Fibroblast of the aortic adventitia (primary cell): ENCODE measurements at regions not wholly inside any gene's neighbourhood (a gene's known extent, or its start where the extent isn't known, plus 50 kb on each side); places are given as distances from the start of the nearest gene placed in this dataset.
"Not testable (repeated sequence)": the region's sequence is repeated elsewhere in the genome, so short reads cannot be mapped to it uniquely, and the experiment has no call there.

ENCODE experiments used
- DNase-seq: peaks from one replicate; pipeline ENCODE4 v3.0.0-alpha.2; 2010; ENCODE audit warnings: low read depth
- H3K4me3 ChIP-seq: 2 replicates; pipeline ENCODE4 v1.5.1; 2011; ENCODE audit warnings: low read depth, mild to moderate bottlenecking, control low read depth, low read length, moderate library complexity
- TF ChIP-seq, protein P1 (sequence below): IDR thresholded peaks from 2 replicates; pipeline ENCODE4 v1.5.1; 2011; ENCODE audit warnings: mild to moderate bottlenecking, low read length, control low read depth, inconsistent platforms; ENCODE audit not compliant: insufficient read depth

GRCh38 chr11:57940044-57940756 lies 83.5 kb upstream of the OR9Q1 start:
- DNase-seq = no peak
- TF ChIP-seq, protein P1, sequence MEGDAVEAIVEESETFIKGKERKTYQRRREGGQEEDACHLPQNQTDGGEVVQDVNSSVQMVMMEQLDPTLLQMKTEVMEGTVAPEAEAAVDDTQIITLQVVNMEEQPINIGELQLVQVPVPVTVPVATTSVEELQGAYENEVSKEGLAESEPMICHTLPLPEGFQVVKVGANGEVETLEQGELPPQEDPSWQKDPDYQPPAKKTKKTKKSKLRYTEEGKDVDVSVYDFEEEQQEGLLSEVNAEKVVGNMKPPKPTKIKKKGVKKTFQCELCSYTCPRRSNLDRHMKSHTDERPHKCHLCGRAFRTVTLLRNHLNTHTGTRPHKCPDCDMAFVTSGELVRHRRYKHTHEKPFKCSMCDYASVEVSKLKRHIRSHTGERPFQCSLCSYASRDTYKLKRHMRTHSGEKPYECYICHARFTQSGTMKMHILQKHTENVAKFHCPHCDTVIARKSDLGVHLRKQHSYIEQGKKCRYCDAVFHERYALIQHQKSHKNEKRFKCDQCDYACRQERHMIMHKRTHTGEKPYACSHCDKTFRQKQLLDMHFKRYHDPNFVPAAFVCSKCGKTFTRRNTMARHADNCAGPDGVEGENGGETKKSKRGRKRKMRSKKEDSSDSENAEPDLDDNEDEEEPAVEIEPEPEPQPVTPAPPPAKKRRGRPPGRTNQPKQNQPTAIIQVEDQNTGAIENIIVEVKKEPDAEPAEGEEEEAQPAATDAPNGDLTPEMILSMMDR = no peak
- no peak overlapping the region for H3K4me3 ChIP-seq

DNA sequence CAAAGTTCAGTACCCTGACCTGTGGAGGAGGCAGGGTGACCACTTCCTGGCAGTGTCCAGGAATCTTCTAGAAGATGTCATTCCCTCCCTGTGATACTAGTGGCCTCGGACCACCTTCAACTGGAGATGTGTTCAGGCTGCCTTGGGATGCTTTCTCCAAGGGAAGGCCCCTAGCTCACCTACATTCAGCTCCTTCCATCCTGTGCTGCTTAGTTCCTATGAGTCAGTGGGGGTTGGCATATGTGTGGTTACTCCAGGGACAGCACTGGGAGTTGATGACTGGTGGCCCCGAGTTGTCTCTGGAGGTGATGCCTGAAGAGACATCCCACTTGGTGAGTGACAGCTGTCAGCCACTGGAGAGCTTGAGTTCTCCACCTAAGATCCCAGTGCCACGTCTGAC lies 81.8 kb upstream of the OR9Q1 start:
- TF ChIP-seq, protein P1 = no peak
- DNase-seq = no peak
- no peak overlapping the region for H3K4me3 ChIP-seq

DNA sequence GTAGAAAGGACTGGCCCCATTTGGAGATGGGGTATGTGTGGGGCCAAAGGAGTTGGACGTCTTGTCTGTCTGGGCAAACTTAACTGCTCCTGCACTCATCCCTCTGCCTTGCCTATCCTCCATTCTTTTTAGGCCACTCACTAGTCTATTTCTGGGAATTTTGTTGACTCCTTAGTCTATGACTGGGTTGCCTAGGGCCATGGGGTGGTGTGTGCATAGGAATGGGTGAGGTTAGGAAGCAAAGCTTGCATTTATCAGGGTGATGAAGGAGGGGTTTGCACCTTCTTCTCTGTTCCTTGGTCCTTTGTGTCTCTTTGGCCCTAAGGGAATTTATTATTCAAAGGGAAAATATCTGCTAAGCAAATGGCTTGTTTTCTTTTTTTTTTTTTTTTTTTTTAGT lies 80.9 kb upstream of the OR9Q1 start:
- no peak overlapping the region for H3K4me3 ChIP-seq
- DNase-seq = no peak
- TF ChIP-seq, protein P1 = no peak

DNA sequence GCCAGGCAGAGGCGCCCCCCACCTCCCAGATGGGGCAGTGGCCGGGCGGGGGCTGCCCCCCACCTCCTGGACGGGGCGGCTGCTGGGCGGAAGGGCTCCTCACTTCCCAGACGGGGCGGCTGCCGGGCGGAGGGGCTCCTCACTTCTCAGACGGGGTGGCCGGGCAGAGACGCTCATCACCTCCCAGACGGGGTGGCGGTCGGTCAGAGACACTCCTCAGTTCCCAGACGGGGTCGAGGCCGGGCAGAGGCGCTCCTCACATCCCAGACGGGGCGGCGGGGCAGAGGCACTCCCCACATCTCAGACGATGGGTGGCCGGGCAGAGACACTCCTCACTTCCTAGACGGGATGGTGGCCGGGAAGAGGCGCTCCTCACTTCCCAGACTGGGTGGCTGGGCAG lies 79.9 kb upstream of the OR9Q1 start:
- not testable (repeated sequence) for DNase-seq, H3K4me3 ChIP-seq

DNA sequence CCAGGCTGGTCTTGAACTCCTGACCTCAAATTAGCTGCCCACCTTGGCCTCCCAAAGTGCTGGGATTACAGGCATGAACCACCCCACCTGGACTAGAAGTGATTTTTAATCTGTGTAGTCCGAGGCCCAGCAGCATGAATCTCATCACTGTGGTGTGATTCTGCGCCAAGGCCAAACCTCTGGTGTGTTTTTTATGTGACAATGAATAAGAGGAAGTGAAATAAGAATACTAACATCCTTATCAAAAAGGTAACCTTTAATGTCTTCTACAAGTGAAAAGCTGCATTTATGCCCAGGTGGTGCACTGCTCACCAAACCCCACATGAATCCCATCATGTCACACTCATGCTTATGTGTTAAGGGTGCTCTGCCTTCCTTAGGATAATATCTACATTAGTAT lies 77.1 kb upstream of the OR9Q1 start:
- TF ChIP-seq, protein P1 = no peak

GRCh38 chr11:57964660-57965059 lies 59.0 kb upstream of the OR9Q1 start:
- TF ChIP-seq, protein P1 = no peak
- DNase-seq = no peak
- no peak overlapping the region for H3K4me3 ChIP-seq

More for the DNA sequence above, 77.1 kb upstream of the OR9Q1 start:
- no peak overlapping the region for H3K4me3 ChIP-seq
- DNase-seq = no peak

- no peak overlapping the region for H3K4me3 ChIP-seq
- no peak for DNase-seq
- TF ChIP-seq, protein P1 = no peak
Measured at GRCh38 chr11:57971272-57972012, 52.2 kb upstream of the OR9Q1 start.
